Spleen (tissue), 11 donors: ENCODE measurements at regions not wholly inside any gene's neighbourhood (a gene's known extent, or its start where the extent isn't known, plus 50 kb on each side); places are given as distances from the start of the nearest gene placed in this dataset.

Experiments
- DNase-seq: peaks from one replicate; pipeline ENCODE4 v3.0.0-alpha.2; 2020
- H3K27ac ChIP-seq, 8 donors: fragments of 200-600 bp; sonication (generic) in 7 of 8; 1 replicate in 4 of 8; 2 replicates in 4 of 8; pipeline versions ENCODE4 v1.5.0 to v1.8.0; 2016 to 2021; ENCODE audit warnings: inconsistent platforms in 4 of 8, mild to moderate bottlenecking in 4 of 8, moderate library complexity in 1 of 8
- H3K27me3 ChIP-seq, 7 donors: fragments of 200-600 bp; sonication (generic) in 6 of 7; replicated peaks in 1 of 7; 1 replicate in 4 of 7; 2 replicates in 3 of 7; pipeline versions ENCODE4 v1.5.0 to v1.8.0; 2016 to 2021; ENCODE audit warnings: inconsistent platforms in 3 of 7, mild to moderate bottlenecking in 1 of 7
- H3K36me3 ChIP-seq, 6 donors: fragments of 200-600 bp; sonication (generic) in 5 of 6; 1 replicate in 4 of 6; 2 replicates in 2 of 6; pipeline versions ENCODE4 v1.5.0 to v1.8.0; 2016 to 2021; ENCODE audit warnings: inconsistent platforms in 2 of 6
- H3K4me1 ChIP-seq, 6 donors: fragments of 200-600 bp; sonication (generic) in 5 of 6; 1 replicate in 3 of 6; 2 replicates in 3 of 6; pipeline versions ENCODE4 v1.5.0 to v1.8.0; 2016 to 2021; ENCODE audit warnings: inconsistent platforms in 3 of 6
- H3K4me3 ChIP-seq, 8 donors: fragments of 200-600 bp; sonication (generic) in 7 of 8; 1 replicate in 4 of 8; 2 replicates in 4 of 8; pipeline versions ENCODE4 v1.5.0 to v1.8.0; 2016 to 2021; ENCODE audit warnings: inconsistent platforms in 4 of 8, mild to moderate bottlenecking in 4 of 8, moderate library complexity in 2 of 8
- H3K9me3 ChIP-seq, 8 donors: fragments of 200-600 bp; sonication (generic) in 7 of 8; 1 replicate in 4 of 8; 2 replicates in 4 of 8; pipeline versions ENCODE4 v1.5.0 to v1.8.0; 2016 to 2021; ENCODE audit warnings: inconsistent platforms in 4 of 8
- POLR2A ChIP-seq, 3 donors: fragments of 450-650 bp; IDR thresholded peaks; one replicate each; pipeline ENCODE4 v1.5.1; 2017; ENCODE audit warnings: antibody characterized with exemption in 3 of 3, mild to moderate bottlenecking in 1 of 3
- POLR2AphosphoS5 ChIP-seq, 3 donors: sonication (generic); formaldehyde crosslinking; IDR thresholded peaks; one replicate each; pipeline ENCODE4 v1.5.1; 2017; ENCODE audit warnings: antibody characterized with exemption in 3 of 3
- WGBS, 5 donors: extraction: QIAGEN DNeasy Blood & Tissue Kit in 3 of 5; methylation state at CpG; one replicate each; pipeline versions ENCODE4 v1.1.5 to v1.1.7; 2013 to 2018; 5-methylcytosine and 5-hydroxymethylcytosine counted together
- intact Hi-C: fragments of 100-400 bp; cut with DNase I; formaldehyde crosslinking; loops from one replicate; pipeline ENCODE4 v1.15.0; 2023; ENCODE audit warnings: low total_unique reads
- TF ChIP-seq, protein P1 (sequence below), 11 experiments: fragments of 200-600 bp in 7 of 11; fragments of 450-650 bp in 4 of 11; sonication (generic) in 4 of 11; IDR thresholded peaks in 8 of 11; conservative IDR thresholded peaks in 3 of 11; 1 replicate in 7 of 11; 2 replicates in 4 of 11; pipeline versions ENCODE4 v1.4.0 to v1.8.0; 2016 to 2021; ENCODE audit warnings: antibody characterized with exemption in 11 of 11, inconsistent platforms in 4 of 11, mild to moderate bottlenecking in 1 of 11
- donor health status: healthy with polysubstance abuse.
- donor health status: DM: no; HTN: no; CAD: no; lungs with moderate emphysema.
- donor health status: DM: no; HTN: no; CAD: no.
- donor health status: Bipolar disorder and iron deficiency.
- donor health status: healthy.
- donor health status: DM: no; HTN: no; CAD: no.
- donor health status: DM: yes; HTN: yes; CAD: no.

DNA sequence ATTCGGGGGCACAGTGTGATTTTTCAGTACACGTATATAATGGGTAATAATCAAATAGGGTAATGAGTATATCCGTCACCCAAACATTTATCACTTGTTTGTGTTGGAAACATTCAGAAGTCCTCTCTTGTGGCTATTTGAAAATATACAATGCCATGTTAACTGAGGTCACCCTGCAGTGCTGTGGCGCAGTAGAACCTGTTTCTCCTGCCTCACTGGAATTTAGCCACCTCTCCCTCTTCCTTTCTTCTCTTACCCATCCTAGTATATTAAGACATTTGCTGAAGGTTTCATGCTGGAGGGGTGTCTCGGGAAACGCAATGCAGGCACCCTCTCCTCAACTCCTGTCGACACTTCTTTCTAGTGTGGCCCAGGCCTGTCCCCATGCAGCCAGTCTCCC lies 425.3 kb upstream of the MKI67 start:
- WGBS, 5 donors, result 70 to 95% (median 88%) methylated on average over 7 of the region's 7 CpGs
- H3K9me3 ChIP-seq, result no peaks in the 10 kb centered on the region
- peaks cover 0 to 20% (median 0%) of the 10 kb centered on the region in 7 donors for H3K27me3 ChIP-seq
- TF ChIP-seq POLR2AphosphoS5 (IDR thresholded peaks at IDR 0.05) (no peak), POLR2A (IDR thresholded peaks at IDR 0.05) (no peak)
- TF ChIP-seq, protein P1, sequence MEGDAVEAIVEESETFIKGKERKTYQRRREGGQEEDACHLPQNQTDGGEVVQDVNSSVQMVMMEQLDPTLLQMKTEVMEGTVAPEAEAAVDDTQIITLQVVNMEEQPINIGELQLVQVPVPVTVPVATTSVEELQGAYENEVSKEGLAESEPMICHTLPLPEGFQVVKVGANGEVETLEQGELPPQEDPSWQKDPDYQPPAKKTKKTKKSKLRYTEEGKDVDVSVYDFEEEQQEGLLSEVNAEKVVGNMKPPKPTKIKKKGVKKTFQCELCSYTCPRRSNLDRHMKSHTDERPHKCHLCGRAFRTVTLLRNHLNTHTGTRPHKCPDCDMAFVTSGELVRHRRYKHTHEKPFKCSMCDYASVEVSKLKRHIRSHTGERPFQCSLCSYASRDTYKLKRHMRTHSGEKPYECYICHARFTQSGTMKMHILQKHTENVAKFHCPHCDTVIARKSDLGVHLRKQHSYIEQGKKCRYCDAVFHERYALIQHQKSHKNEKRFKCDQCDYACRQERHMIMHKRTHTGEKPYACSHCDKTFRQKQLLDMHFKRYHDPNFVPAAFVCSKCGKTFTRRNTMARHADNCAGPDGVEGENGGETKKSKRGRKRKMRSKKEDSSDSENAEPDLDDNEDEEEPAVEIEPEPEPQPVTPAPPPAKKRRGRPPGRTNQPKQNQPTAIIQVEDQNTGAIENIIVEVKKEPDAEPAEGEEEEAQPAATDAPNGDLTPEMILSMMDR (IDR thresholded peaks at IDR 0.05 in 8 of 11, conservative IDR thresholded peaks at IDR 0.05 in 3 of 11), result no peak
- H3K27ac ChIP-seq, result no peak overlapping the region
- no peaks in the 10 kb centered on the region for H3K4me1 ChIP-seq
- no peak overlapping the region for H3K4me3 ChIP-seq
- no peak for DNase-seq
- no peaks in the 10 kb centered on the region for H3K36me3 ChIP-seq
- intact Hi-C loops, result no loop called here

DNA sequence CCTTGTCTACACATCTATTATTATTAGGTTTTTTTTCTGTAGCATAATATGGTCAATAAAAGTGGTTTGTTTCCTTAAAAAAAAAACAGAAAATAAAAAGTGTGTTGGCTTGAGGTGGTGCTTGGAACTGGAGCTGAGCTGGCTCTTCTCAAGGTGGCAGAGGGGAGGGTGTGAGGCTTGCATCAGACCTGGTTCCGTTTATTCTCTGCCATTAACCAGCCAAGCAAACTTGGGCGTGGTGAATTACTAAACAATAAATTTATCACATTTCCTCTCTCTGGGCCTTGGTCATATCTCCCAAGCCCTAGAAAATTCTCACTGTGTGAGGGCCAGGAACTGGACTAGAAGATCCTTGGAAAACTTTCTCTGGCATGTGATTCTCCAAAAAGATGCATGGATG lies 427.5 kb upstream of the MKI67 start:
- Histone ChIP-seq H3K4me1 (no peaks in the 10 kb centered on the region), H3K27ac (no peak overlapping the region), H3K9me3 (no peaks in the 10 kb centered on the region), H3K4me3 (no peak overlapping the region), H3K27me3 (peaks cover 0 to 11% (median 0%) of the 10 kb centered on the region in 7 donors), H3K36me3 (no peaks in the 10 kb centered on the region)
- WGBS, 5 donors, result 66 to 95% (median 82%) methylated on average over 2 of the region's 2 CpGs
- intact Hi-C loops, result no loop called here
- TF ChIP-seq, protein P1 (IDR thresholded peaks at IDR 0.05 in 8 of 11, conservative IDR thresholded peaks at IDR 0.05 in 3 of 11), result no peak
- TF ChIP-seq POLR2A (IDR thresholded peaks at IDR 0.05) (no peak), POLR2AphosphoS5 (IDR thresholded peaks at IDR 0.05) (no peak)
- no peak for DNase-seq

DNA sequence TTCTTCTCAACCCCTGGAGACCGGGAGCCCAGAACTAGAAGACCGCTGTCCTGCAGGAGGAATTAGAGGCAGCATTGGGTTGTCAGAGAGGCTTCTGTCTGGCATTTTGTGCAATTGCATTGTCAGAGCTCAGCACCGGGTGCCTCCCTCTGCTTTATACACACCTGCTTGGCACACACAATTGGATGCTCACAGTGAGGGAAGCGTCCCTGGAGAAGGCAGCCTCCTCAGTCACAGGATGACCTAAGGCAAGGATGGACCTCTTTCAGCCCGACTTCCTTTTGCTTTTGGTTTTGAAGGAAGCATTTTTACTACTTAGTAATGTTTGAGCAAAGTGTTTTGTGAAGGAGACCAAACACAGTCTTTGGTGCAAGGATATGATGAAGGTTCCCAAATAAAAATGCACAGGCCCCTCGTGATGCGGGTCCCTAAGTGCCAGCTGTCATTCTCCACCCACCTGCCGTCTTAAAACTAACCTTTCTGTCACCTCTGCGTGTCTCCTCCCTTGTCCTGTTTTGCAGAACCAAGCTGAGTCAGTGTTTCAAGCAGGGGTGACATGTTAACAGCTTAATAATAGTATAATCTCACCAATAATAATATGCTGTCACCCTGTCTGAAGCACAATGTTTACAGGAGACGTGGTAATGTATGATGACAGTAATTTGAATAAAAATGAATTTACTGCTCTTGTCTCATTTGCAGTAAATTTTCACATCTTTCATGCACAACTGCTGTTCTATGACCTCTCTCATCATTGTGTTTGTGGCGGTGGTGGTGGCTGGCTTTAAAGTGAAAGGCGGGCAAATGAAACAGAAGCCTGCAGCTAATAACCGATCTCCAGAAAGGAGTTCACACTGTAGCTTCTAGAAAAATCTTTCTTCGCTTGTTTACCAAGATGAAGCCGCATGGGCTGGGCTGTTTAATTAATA lies 430.2 kb upstream of the MKI67 start:
- 70 to 78% (median 77%) methylated on average over 15 of the region's 15 CpGs for WGBS, 5 donors
- H3K27me3 ChIP-seq, result peaks cover 0 to 11% (median 0%) of the 10 kb centered on the region in 7 donors
- H3K9me3 ChIP-seq, result peaks cover 0 to 6% (median 0%) of the 10 kb centered on the region in 8 donors
- no peak overlapping the region for H3K27ac ChIP-seq
- H3K36me3 ChIP-seq, result no peaks in the 10 kb centered on the region
- no peaks in the 10 kb centered on the region for H3K4me1 ChIP-seq
- H3K4me3 ChIP-seq, result no peak overlapping the region
- intact Hi-C loops, result no loop called here
- no peak for TF ChIP-seq POLR2AphosphoS5 (IDR thresholded peaks at IDR 0.05)
- TF ChIP-seq, protein P1 (IDR thresholded peaks at IDR 0.05 in 8 of 11, conservative IDR thresholded peaks at IDR 0.05 in 3 of 11), result no peak
- TF ChIP-seq POLR2A (IDR thresholded peaks at IDR 0.05), result no peak
- no peak for DNase-seq

DNA sequence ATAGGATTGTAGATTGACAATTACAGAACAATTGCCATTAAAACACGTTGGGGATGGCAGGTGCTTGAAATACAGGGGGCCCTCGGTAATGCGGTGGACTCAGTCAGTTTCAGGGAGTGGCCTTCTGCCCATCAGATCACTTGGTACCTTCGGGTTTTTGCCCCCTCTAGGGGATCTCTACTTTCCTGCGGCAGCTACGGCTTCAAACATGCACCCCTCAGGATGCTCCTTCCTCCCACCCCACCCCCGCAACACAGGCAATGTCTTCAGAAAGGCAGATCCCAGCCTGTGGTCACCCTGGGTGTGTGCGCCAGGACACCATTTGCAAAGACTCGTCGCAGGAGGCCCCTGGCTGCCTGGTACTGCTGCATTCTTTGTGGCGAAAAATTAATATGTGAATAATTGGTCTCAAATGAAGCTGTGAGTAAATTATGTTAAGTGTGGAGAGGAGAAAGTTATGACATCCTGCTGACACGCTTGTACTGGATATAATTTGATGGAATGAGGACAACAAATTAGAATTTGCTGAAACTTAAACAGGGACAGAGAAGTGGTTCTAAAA lies 431.0 kb upstream of the MKI67 start:
- H3K27ac ChIP-seq, result no peak overlapping the region
- no peaks in the 10 kb centered on the region for H3K4me1 ChIP-seq
- 73 to 84% (median 76%) methylated on average over 12 of the region's 12 CpGs for WGBS, 5 donors
- H3K36me3 ChIP-seq, result no peaks in the 10 kb centered on the region
- TF ChIP-seq POLR2AphosphoS5 (IDR thresholded peaks at IDR 0.05) (no peak), POLR2A (IDR thresholded peaks at IDR 0.05) (no peak)
- TF ChIP-seq, protein P1 (IDR thresholded peaks at IDR 0.05 in 8 of 11, conservative IDR thresholded peaks at IDR 0.05 in 3 of 11), result no peak
- DNase-seq, result no peak
- peaks cover 0 to 11% (median 0%) of the 10 kb centered on the region in 7 donors for H3K27me3 ChIP-seq
- no peak overlapping the region for H3K4me3 ChIP-seq
- H3K9me3 ChIP-seq, result peaks cover 0 to 11% (median 1%) of the 10 kb centered on the region in 8 donors
- intact Hi-C loops, result no loop called here
